GM12892 (cell line): ENCODE measurements at regions not wholly inside any gene's neighbourhood (a gene's known extent, or its start where the extent isn't known, plus 50 kb on each side); places are given as distances from the start of the nearest gene placed in this dataset.

ENCODE experiments used
- POLR2A ChIP-seq: IDR thresholded peaks from 2 replicates; pipeline ENCODE4 v1.6.1; 2011; ENCODE audit warnings: low read depth, low read length, control low read depth
- POLR2AphosphoS5 ChIP-seq: IDR thresholded peaks from 2 replicates; pipeline ENCODE4 v1.6.1; 2011; ENCODE audit warnings: low read depth, low read length, control low read depth
- TAF1 ChIP-seq: IDR thresholded peaks from 2 replicates; pipeline ENCODE4 v1.6.1; 2011; ENCODE audit warnings: low read depth, mild to moderate bottlenecking, control low read depth, low read length, borderline replicate concordance

- no peak for TF ChIP-seq TAF1
- no peak for TF ChIP-seq POLR2A
- TF ChIP-seq POLR2AphosphoS5: no peak
Observed at GRCh38 chr1:118650107-118650807, 337.9 kb downstream of the TBX15 start.
